Ovary (tissue), 3 donors: ENCODE measurements at regions not wholly inside any gene's neighbourhood (a gene's known extent, or its start where the extent isn't known, plus 50 kb on each side); places are given as distances from the start of the nearest gene placed in this dataset.

Experiments used
- POLR2A ChIP-seq: fragments of 450-650 bp; IDR thresholded peaks from one replicate; pipeline ENCODE4 v1.6.1; 2017; ENCODE audit warnings: antibody characterized with exemption, mild to moderate bottlenecking, moderate library complexity
- TF ChIP-seq, protein P1 (sequence below), 3 donors: fragments of 450-650 bp in 2 of 3; fragments of 200-600 bp in 1 of 3; IDR thresholded peaks; one replicate each; pipeline versions ENCODE4 v1.5.1 to v1.8.0; 2016 to 2022; ENCODE audit warnings: antibody characterized with exemption in 3 of 3, mild to moderate bottlenecking in 1 of 3
- donor health status: DM: no; HTN: no; CAD: no.

- TF ChIP-seq, protein P1, sequence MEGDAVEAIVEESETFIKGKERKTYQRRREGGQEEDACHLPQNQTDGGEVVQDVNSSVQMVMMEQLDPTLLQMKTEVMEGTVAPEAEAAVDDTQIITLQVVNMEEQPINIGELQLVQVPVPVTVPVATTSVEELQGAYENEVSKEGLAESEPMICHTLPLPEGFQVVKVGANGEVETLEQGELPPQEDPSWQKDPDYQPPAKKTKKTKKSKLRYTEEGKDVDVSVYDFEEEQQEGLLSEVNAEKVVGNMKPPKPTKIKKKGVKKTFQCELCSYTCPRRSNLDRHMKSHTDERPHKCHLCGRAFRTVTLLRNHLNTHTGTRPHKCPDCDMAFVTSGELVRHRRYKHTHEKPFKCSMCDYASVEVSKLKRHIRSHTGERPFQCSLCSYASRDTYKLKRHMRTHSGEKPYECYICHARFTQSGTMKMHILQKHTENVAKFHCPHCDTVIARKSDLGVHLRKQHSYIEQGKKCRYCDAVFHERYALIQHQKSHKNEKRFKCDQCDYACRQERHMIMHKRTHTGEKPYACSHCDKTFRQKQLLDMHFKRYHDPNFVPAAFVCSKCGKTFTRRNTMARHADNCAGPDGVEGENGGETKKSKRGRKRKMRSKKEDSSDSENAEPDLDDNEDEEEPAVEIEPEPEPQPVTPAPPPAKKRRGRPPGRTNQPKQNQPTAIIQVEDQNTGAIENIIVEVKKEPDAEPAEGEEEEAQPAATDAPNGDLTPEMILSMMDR (IDR thresholded peaks at IDR 0.05) = no peak
- TF ChIP-seq POLR2A = no peak
Observed at GRCh38 chrY:18919256-18919655, 145.7 kb upstream of the HSFY2 start.
